HCT116 (cell line): ENCODE measurements at regions not wholly inside any gene's neighbourhood (a gene's known extent, or its start where the extent isn't known, plus 50 kb on each side); places are given as distances from the start of the nearest gene placed in this dataset.

ENCODE experiments used
- CTCF ChIP-seq, 3 experiments: fragments of 200-600 bp in 1 of 3; sonication (generic) in 1 of 3; IDR thresholded peaks in 2 of 3; conservative IDR thresholded peaks in 1 of 3; 2 replicates each; pipeline ENCODE4 v1.5.1; 2012 to 2017; ENCODE audit warnings: low read depth in 2 of 3, low read length in 2 of 3, antibody characterized with exemption in 1 of 3, borderline replicate concordance in 1 of 3, control low read depth in 1 of 3, mild to moderate bottlenecking in 1 of 3, mixed read lengths in 1 of 3, mixed run types in 1 of 3, moderate library complexity in 1 of 3; ENCODE audit not compliant: insufficient read depth in 1 of 3
- EZH2 ChIP-seq: fragments of 200-600 bp; sonication (generic); IDR thresholded peaks from 2 replicates; pipeline ENCODE4 v1.6.1; 2017; ENCODE audit warnings: antibody characterized with exemption, mixed run types
- FOSL1 ChIP-seq: IDR thresholded peaks from 2 replicates; pipeline ENCODE4 v1.6.1; 2012; ENCODE audit warnings: low read depth
- JUND ChIP-seq: IDR thresholded peaks from 2 replicates; pipeline ENCODE4 v1.6.1; 2012
- MAX ChIP-seq: IDR thresholded peaks from 2 replicates; pipeline ENCODE4 v1.6.1; 2012
- POLR2A ChIP-seq: IDR thresholded peaks from 2 replicates; pipeline ENCODE4 v1.7.0; 2011; ENCODE audit warnings: borderline replicate concordance; ENCODE audit not compliant: insufficient read depth, insufficient read length; ENCODE audit errors: extremely low read depth
- SRF ChIP-seq: IDR thresholded peaks from 2 replicates; pipeline ENCODE4 v1.6.1; 2012; ENCODE audit warnings: low read depth

DNA sequence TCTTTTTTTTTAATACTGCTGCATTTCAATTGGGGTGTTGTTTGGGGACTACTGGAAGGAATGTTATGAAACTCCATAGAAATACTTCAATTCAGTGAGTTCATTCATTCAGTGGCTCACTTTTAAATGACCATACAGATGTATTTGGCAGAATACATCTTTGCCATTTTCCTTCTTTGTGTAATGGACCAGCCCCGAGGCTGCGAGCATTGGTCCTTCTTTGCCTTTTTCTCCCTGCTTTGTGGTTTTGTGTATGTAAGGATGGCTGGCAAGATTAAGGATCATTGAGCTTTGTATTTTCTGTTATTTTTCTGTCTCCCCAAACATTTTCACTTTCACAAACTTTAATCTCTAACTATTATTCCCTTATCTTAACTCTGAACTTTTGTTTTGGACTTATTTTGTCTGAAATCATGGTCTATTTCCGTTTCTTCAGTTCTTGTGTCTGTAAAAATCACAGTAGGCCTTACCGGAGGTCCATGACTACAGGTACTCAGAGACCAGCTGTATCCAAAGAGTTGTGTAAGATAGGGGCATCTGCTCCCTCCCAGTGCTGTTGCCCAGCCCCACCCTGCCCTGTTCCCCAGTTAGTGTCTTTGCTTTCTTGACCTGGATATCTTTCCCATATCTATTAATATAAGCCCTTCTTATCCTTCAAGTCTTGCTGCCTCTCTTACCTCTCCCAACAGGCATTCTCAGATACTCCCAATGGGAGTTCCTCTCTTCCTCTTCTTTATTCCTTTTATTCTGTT is 154.3 kb upstream of the DMRT1 start:
- TF ChIP-seq MAX (no peak), JUND (no peak), CTCF (IDR thresholded peaks at IDR 0.05 in 2 of 3, conservative IDR thresholded peaks at IDR 0.05 in 1 of 3; ENCODE audit: borderline replicate concordance in 1 of 3, insufficient read depth in 1 of 3, low read depth in 2 of 3, low read length in 2 of 3) (no peak), POLR2A (no peak), EZH2 (no peak), SRF (no peak), FOSL1 (no peak)
